ENCODE measurements at regions not wholly inside any gene's neighbourhood (a gene's known extent, or its start where the extent isn't known, plus 50 kb on each side); places are given as distances from the start of the nearest gene placed in this dataset.

DNA sequence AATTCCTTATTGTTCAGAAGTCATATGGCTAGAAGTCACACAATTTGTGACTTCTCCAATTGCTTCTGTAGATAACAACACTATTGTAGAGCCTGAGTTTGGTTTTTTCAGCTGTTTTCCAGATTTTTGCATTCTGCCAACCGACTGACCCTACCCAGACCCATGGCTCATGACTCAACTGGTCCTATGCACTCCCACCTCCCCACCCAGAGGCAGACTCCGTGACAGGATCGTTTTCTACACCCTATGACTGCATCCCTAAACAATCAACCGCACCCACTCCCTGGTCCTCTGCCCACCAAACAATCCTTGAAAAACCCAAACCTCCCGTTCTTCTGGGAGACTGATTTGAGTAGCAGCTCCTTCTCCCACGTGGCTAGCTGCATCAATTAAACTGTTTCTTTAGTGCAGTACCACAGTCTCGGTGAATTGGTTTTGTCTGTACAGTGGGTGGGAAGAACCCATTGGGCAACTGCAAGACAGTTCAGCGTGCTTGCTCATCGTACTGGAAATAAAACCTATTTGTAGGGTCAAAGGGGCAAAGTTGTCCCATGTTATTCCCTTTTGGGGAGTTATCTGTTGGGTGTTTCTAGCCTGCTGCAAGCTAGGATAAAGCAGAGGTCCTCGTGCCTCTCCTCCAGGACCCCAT is 150.3 kb upstream of the FAM20C start:
- Histone ChIP-seq H3K4me3 (ENCODE audit: low read depth, low read length) (no peak overlapping the region), H3K27me3 (replicated peaks) (peaks cover 3% of the 10 kb centered on the region), H3K27ac (no peak overlapping the region), H3K36me3 (replicated peaks) (no peaks in the 10 kb centered on the region)
- in situ Hi-C loops (cut with HindIII; ENCODE audit: low pct_ligation_motif_present, low sequenced_read_pairs), result no loop called here
- DNase-seq, result no peak
- TF ChIP-seq, protein P1, sequence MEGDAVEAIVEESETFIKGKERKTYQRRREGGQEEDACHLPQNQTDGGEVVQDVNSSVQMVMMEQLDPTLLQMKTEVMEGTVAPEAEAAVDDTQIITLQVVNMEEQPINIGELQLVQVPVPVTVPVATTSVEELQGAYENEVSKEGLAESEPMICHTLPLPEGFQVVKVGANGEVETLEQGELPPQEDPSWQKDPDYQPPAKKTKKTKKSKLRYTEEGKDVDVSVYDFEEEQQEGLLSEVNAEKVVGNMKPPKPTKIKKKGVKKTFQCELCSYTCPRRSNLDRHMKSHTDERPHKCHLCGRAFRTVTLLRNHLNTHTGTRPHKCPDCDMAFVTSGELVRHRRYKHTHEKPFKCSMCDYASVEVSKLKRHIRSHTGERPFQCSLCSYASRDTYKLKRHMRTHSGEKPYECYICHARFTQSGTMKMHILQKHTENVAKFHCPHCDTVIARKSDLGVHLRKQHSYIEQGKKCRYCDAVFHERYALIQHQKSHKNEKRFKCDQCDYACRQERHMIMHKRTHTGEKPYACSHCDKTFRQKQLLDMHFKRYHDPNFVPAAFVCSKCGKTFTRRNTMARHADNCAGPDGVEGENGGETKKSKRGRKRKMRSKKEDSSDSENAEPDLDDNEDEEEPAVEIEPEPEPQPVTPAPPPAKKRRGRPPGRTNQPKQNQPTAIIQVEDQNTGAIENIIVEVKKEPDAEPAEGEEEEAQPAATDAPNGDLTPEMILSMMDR (IDR thresholded peaks at IDR 0.05; ENCODE audit: low read depth, low read length, missing control alignments), result no peak

- in situ Hi-C loops (cut with HindIII; ENCODE audit: low pct_ligation_motif_present, low sequenced_read_pairs), result no loop called here
- H3K4me3 ChIP-seq (ENCODE audit: low read depth, low read length), result no peak overlapping the region
- H3K27ac ChIP-seq, result no peak overlapping the region
- no peaks in the 10 kb centered on the region for H3K36me3 ChIP-seq (replicated peaks)
- no peak for DNase-seq
- TF ChIP-seq, protein P1 (IDR thresholded peaks at IDR 0.05; ENCODE audit: low read depth, low read length, missing control alignments), result no peak
- peaks cover 3% of the 10 kb centered on the region for H3K27me3 ChIP-seq (replicated peaks)
Measured at GRCh38 chr7:43791-44540, 148.4 kb upstream of the FAM20C start.

- no peaks in the 10 kb centered on the region for H3K36me3 ChIP-seq (replicated peaks)
- TF ChIP-seq, protein P1 (IDR thresholded peaks at IDR 0.05; ENCODE audit: low read depth, low read length, missing control alignments), result no peak
- no peak overlapping the region for H3K4me3 ChIP-seq (ENCODE audit: low read depth, low read length)
- peaks cover 3% of the 10 kb centered on the region for H3K27me3 ChIP-seq (replicated peaks)
- in situ Hi-C loops (cut with HindIII; ENCODE audit: low pct_ligation_motif_present, low sequenced_read_pairs), result no loop called here
- DNase-seq, result no peak
- H3K27ac ChIP-seq, result no peak overlapping the region
Measured at GRCh38 chr7:44541-44896, 147.9 kb upstream of the FAM20C start.

DNA sequence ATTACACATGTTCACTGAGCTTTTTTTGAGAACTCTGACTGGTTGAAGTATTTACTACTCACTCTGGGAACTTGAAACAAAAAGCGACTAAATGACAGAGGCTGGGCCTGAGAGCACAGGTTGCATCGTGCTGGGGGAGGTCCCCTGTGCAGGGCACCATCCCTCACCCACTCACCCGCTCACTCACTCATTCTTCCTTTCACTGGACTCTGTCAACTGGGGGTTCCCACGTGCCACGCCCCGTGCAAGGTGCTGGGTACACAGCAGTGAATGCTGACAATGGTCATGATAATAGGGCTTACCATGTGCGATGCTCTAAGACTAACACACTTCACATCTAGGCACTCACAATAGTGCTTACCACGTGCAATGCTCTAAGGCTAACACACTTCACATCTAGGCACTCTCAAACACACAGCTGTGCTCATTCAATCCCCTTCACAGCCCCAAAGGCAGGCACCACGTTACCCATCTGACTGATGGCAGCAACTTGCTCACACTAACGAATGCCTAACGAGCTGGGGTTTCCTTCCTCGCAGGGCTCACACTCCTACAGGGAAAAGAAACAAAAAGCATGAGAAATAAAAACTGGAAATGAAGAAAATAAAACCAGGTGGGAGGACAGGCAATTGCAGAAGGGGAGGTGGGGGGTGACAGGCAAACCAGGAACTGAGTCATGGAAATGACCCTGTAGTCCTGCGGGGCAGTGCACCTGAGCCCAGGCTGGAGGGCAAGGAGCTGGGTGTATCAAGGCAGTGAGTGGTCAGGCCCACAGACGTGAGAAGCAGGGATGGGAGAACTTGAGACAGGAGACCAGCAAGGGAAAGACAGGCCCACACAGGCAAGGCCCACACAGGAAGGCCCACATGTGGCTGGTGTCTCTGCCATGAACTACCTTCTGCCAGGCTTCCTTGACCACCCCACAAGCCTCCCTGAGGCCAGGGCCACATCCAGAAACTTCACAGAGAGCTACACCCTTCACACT is 147.0 kb upstream of the FAM20C start:
- Histone ChIP-seq H3K4me3 (ENCODE audit: low read depth, low read length) (no peak overlapping the region), H3K27me3 (replicated peaks) (peaks cover 3% of the 10 kb centered on the region), H3K36me3 (replicated peaks) (no peaks in the 10 kb centered on the region), H3K27ac (no peak overlapping the region)
- in situ Hi-C loops (cut with HindIII; ENCODE audit: low pct_ligation_motif_present, low sequenced_read_pairs), result no loop called here
- no peak for DNase-seq
- TF ChIP-seq, protein P1 (IDR thresholded peaks at IDR 0.05; ENCODE audit: low read depth, low read length, missing control alignments), result no peak

DNA sequence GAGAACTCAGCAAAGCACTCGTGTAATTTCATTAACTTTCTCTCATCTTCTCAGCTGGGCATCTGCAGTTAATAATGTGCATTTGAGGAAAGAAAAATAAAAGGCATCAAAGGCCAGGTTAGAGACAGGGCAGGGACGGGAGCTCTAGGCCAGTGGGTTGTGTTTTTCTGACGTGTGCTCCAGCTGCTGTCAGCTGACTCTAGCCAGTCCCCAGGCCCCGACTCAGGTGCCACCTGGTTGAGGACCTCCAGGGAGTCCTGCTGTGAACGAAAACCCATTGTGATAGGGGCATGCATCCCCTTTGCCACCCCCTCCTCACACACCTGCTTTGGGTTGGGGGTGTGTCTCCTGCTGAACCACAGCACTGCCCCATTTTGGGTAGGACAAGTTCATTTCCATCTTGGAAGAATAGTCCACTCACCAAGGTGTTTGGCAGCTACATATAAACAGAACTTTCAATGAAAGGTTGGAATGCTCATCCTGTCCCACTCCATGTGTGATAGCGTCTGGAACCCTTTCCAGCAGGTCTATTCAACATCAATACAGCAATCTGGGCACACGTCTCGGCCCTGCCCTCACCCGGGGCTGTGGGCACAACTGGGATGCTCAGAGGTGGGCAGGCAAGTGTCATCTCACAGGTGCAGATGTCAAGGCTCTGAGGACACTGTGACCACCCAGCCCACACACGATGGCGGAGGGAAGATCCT is 146.1 kb upstream of the FAM20C start:
- DNase-seq, result no peak

More for the DNA sequence above, 146.1 kb upstream of the FAM20C start:
- Histone ChIP-seq H3K27ac (no peak overlapping the region), H3K36me3 (replicated peaks) (no peaks in the 10 kb centered on the region), H3K4me3 (ENCODE audit: low read depth, low read length) (no peak overlapping the region), H3K27me3 (replicated peaks) (peaks cover 3% of the 10 kb centered on the region)
- in situ Hi-C loops (cut with HindIII; ENCODE audit: low pct_ligation_motif_present, low sequenced_read_pairs), result no loop called here
- TF ChIP-seq, protein P1 (IDR thresholded peaks at IDR 0.05; ENCODE audit: low read depth, low read length, missing control alignments), result no peak
